GM12878 (cell line): ENCODE measurements at regions not wholly inside any gene's neighbourhood (a gene's known extent, or its start where the extent isn't known, plus 50 kb on each side); places are given as distances from the start of the nearest gene placed in this dataset.

ENCODE experiments used
- ATAC-seq: fragments of 200-7000 bp; cut with Tn5 transposase; 3 replicates; pipeline ENCODE4 v1.9.1; 2020; ENCODE audit warnings: mild to moderate bottlenecking, moderate library complexity
- BruUV-seq: library from RNA; stranded (reverse); fragments of 400-500 nt; replicated peaks from 2 replicates; lab custom pipeline; 2021; lab: Mats Ljungman, UMichigan
- CTCF ChIA-PET: fragments of 300-600 bp; sonication (Branson Sonifier 250); formaldehyde crosslinking; extraction: SDS; loops from one replicate; lab custom pipeline; 2021; ENCODE audit warnings: inconsistent platforms; lab: Yijun Ruan, JAX
- POLR2A ChIA-PET: fragments of 350-600 bp; formaldehyde crosslinking; extraction: SDS; loops from one replicate; lab custom pipeline; 2021; ENCODE audit warnings: inconsistent platforms; lab: Charles Lee
- RAD21 ChIA-PET: fragments of 300-600 bp; sonication (Branson Sonifier 250); formaldehyde crosslinking; loops from one replicate; lab custom pipeline; 2023; ENCODE audit warnings: antibody characterized with exemption; ENCODE audit not compliant: unreplicated experiment; lab: Charles Lee
- SMC1A ChIA-PET: fragments of 300-600 bp; sonication (Branson Sonifier 250); formaldehyde crosslinking; loops from one replicate; lab custom pipeline; 2023; ENCODE audit not compliant: unreplicated experiment, uncharacterized antibody; lab: Charles Lee
- DNase-seq: peaks from one replicate; pipeline ENCODE4 v3.0.0-alpha.2; 2011; ENCODE audit warnings: low read depth, low spot score
- FAIRE-seq: peaks from 3 replicates; lab custom pipeline; 2011; peaks lifted over from hg19 to GRCh38; lab: Jason Lieb, UNC
- H2AFZ ChIP-seq: 2 replicates; pipeline ENCODE4 v1.6.0; 2011; ENCODE audit warnings: low read depth, low read length, control low read depth; ENCODE audit not compliant: control insufficient read depth
- H3K27ac ChIP-seq: 2 replicates; pipeline ENCODE4 v1.5.1; 2011; ENCODE audit warnings: control low read depth; ENCODE audit not compliant: control insufficient read depth, insufficient read depth
- H3K27me3 ChIP-seq, 2 experiments: replicated peaks in 1 of 2; 2 replicates each; pipeline versions ENCODE4 v1.6.0 to v1.6.1; 2011; ENCODE audit warnings: low read length in 1 of 2; ENCODE audit not compliant: control insufficient read depth in 2 of 2, insufficient read depth in 2 of 2
- H3K36me3 ChIP-seq, 2 experiments: 2 replicates each; pipeline ENCODE4 v1.5.1; 2011; ENCODE audit warnings: low read length in 1 of 2; ENCODE audit not compliant: control insufficient read depth in 2 of 2, insufficient read depth in 2 of 2
- H3K4me1 ChIP-seq: 2 replicates; pipeline ENCODE4 v1.6.1; 2011; ENCODE audit warnings: mild to moderate bottlenecking, low read length, moderate library complexity, mixed read lengths; ENCODE audit not compliant: control insufficient read depth, insufficient read depth
- H3K4me2 ChIP-seq: 2 replicates; pipeline ENCODE4 v1.6.0; 2011; ENCODE audit warnings: control low read depth; ENCODE audit not compliant: control insufficient read depth, insufficient read depth
- H3K4me3 ChIP-seq: fragments of 200-600 bp; sonication (generic); 2 replicates; pipeline ENCODE4 v1.5.1; 2016
- H3K79me2 ChIP-seq: 2 replicates; pipeline ENCODE4 v1.6.0; 2011; ENCODE audit warnings: low read length; ENCODE audit not compliant: control insufficient read depth, insufficient read depth
- H3K9ac ChIP-seq: 2 replicates; pipeline ENCODE4 v1.8.0; 2011; ENCODE audit warnings: low read length, control low read depth, mixed read lengths; ENCODE audit not compliant: control insufficient read depth, insufficient read depth
- H3K9me3 ChIP-seq: replicated peaks from 3 replicates; pipeline ENCODE4 v1.5.1; 2011; ENCODE audit warnings: mild to moderate bottlenecking, low read length; ENCODE audit not compliant: control insufficient read depth, insufficient read depth
- H4K20me1 ChIP-seq: 2 replicates; pipeline ENCODE4 v1.6.0; 2011; ENCODE audit not compliant: control insufficient read depth, insufficient read depth
- BCLAF1 ChIP-seq: fragments of 450-650 bp; IDR thresholded peaks from 2 replicates; pipeline ENCODE4 v1.6.1; 2017; ENCODE audit warnings: antibody characterized with exemption, mild to moderate bottlenecking, moderate library complexity
- CHD2 ChIP-seq: IDR thresholded peaks from 2 replicates; pipeline ENCODE4 v1.6.1; 2011; ENCODE audit warnings: low read depth, low read length, improper control_type of control experiment, borderline replicate concordance
- FOXK2 ChIP-seq: fragments of 450-650 bp; IDR thresholded peaks from 2 replicates; pipeline ENCODE4 v1.6.1; 2017; ENCODE audit warnings: mild to moderate bottlenecking, moderate library complexity
- IRF4 ChIP-seq: IDR thresholded peaks from 2 replicates; pipeline ENCODE4 v1.6.1; 2011; ENCODE audit warnings: low read depth, low read length
- IRF5 ChIP-seq: fragments of 450-650 bp; IDR thresholded peaks from 2 replicates; pipeline ENCODE4 v1.6.1; 2017; ENCODE audit warnings: borderline replicate concordance
- MTA2 ChIP-seq: fragments of 450-650 bp; IDR thresholded peaks from 2 replicates; pipeline ENCODE4 v1.6.1; 2016; ENCODE audit warnings: low read depth, mild to moderate bottlenecking, moderate library complexity
- NR2F1 ChIP-seq: fragments of 450-650 bp; conservative IDR thresholded peaks from 2 replicates; pipeline ENCODE4 v1.6.1; 2017; ENCODE audit warnings: mild to moderate bottlenecking
- RAD21 ChIP-seq: IDR thresholded peaks from 2 replicates; pipeline ENCODE4 v1.6.1; 2011; ENCODE audit warnings: mild to moderate bottlenecking, low read depth, low read length, moderate library complexity; ENCODE audit not compliant: insufficient read depth
- RCOR1 ChIP-seq: conservative IDR thresholded peaks from 2 replicates; pipeline ENCODE4 v1.6.1; 2012; ENCODE audit warnings: low read depth, low read length, improper control_type of control experiment
- SMARCA5 ChIP-seq: fragments of 450-650 bp; IDR thresholded peaks from 2 replicates; pipeline ENCODE4 v1.6.1; 2017; ENCODE audit warnings: mild to moderate bottlenecking
- TAF1 ChIP-seq: IDR thresholded peaks from 2 replicates; pipeline ENCODE4 v1.6.1; 2011; ENCODE audit warnings: mild to moderate bottlenecking, low read depth, low read length, borderline replicate concordance
- TCF12 ChIP-seq: IDR thresholded peaks from 2 replicates; pipeline ENCODE4 v1.6.1; 2011; ENCODE audit warnings: low read depth, mild to moderate bottlenecking, low read length
- YY1 ChIP-seq: IDR thresholded peaks from 2 replicates; pipeline ENCODE4 v1.6.1; 2011; ENCODE audit warnings: low read depth, mild to moderate bottlenecking, low read length
- ZBTB40 ChIP-seq: fragments of 450-650 bp; IDR thresholded peaks from 2 replicates; pipeline ENCODE4 v1.6.1; 2016; ENCODE audit warnings: mild to moderate bottlenecking, moderate library complexity, borderline replicate concordance
- ZNF622 ChIP-seq: fragments of 450-650 bp; IDR thresholded peaks from 2 replicates; pipeline ENCODE4 v1.6.1; 2017; ENCODE audit warnings: mild to moderate bottlenecking, inconsistent platforms
- WGBS: methylation state at CpG from one replicate; pipeline ENCODE4 v1.1.6; 2016; ENCODE audit warnings: low lambda C conversion rate; ENCODE audit not compliant: insufficient replicate concordance, insufficient coverage; ENCODE audit errors: missing lambda C conversion rate; 5-methylcytosine and 5-hydroxymethylcytosine counted together
- in situ Hi-C: fragments of 300-500 bp; cut with MboI; formaldehyde crosslinking; loops from 9 replicates; pipeline ENCODE4 v1.14.3; 2018; ENCODE audit warnings: mixed read lengths
- intact Hi-C: fragments of 100-400 bp; cut with micrococcal nuclease; formaldehyde crosslinking; loops from one replicate; pipeline ENCODE4 v1.14.2; 2022; ENCODE audit not compliant: unreplicated experiment

DNA sequence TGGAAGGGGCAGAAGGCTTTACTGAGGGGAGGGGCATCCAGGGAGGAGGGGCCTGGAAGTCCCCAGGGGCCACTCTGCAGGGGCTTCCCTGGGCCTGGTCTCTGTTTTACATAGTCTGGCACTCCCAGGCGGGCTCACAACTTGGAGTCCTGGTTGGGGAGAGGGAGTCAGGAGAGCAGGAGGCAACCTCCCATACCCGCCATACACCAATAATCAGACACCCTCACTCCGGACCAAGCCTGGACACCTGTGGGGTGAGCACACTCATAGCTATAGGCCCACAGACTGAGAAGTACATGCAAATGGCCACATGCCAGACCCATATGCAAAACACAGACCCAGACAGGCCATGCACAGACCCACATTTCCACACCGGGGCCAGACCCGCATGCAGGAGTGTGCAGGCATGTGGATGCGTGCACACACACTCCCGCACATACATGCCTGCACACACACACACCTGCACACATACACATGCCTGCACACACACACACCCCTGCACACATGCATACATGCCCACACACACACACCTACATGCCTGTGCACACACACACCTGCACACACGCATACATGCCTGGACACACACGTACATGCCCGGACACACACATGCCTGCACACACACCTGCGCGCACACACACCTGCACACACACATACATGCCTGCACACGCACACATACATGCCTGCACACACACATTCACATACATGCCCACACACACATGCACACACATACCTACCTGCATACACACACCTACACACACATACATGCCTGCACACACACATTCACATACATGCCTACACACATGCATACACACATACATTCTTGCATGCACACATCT, 89.5 kb upstream of the RUNX3 start:
- intact Hi-C loops, result no loop called here
- ChIA-PET CTCF (interaction anchor here (1.0 to 1.6 kb wide), 5 partner anchors 9 to 55 kb away, joined by 3 to 7 read pairs (median 4); no protein-coding TSS in a partner anchor), SMC1A (interaction anchor here (1.0 to 10.6 kb wide), 8 partner anchors 17 to 92 kb away, joined by 3 to 205 read pairs (median 4); no protein-coding TSS in a partner anchor), POLR2A (interaction anchor here (1.0 to 10.8 kb wide), 4 partner anchors 14 to 58 kb away, joined by 3 to 220 read pairs (median 4); no protein-coding TSS in a partner anchor), RAD21 (interaction anchor here (0.6 to 1.6 kb wide), 10 partner anchors 9 to 85 kb away, joined by 3 to 9 read pairs (median 4); no protein-coding TSS in a partner anchor)
- peak; percentile 96 for FAIRE-seq
- BruUV-seq, result no TSS peak
- peak; percentile 59 for ATAC-seq
- WGBS, result 2% methylated on average over 13 of the region's 13 CpGs
- no peaks in the 10 kb centered on the region for H3K27me3 ChIP-seq
- peak overlapping the region; percentile 70 for H3K27ac ChIP-seq
- in situ Hi-C loops, result loop anchor here (25.0 kb wide), 1 partner anchor 1432 kb away; no protein-coding TSS in a partner anchor
- no peak overlapping the region; the same call in 1 of the 2 replicates for H2AFZ ChIP-seq
- DNase-seq, result no peak
- H3K9me3 ChIP-seq, result no peaks in the 10 kb centered on the region
- peaks cover 22% of the 10 kb centered on the region for H3K79me2 ChIP-seq
- no peaks in the 10 kb centered on the region for H4K20me1 ChIP-seq
- H3K4me2 ChIP-seq, result peak overlapping the region; percentile 24
- peaks cover 67% of the 10 kb centered on the region for H3K4me1 ChIP-seq
- H3K9ac ChIP-seq, result peak overlapping the region; percentile 25
- no peaks in the 10 kb centered on the region for H3K36me3 ChIP-seq
- H3K4me3 ChIP-seq, result no peak overlapping the region
- TF ChIP-seq TCF12 (peak; percentile 79), RCOR1 (0 out of 2 replicates have a peak, but pooled peaks have one; percentile 16), TAF1 (peak; percentile 50; the same call in 1 of the 2 replicates), ZBTB40 (no peak), YY1 (peak; percentile 54; the same call in 1 of the 2 replicates), BCLAF1 (no peak), MTA2 (0 out of 2 replicates have a peak, but pooled peaks have one; percentile 31), CHD2 (peak; percentile 25), SMARCA5 (0 out of 2 replicates have a peak, but pooled peaks have one; percentile 44), ZNF622 (no peak), IRF4 (peak; percentile 56; the same call in 1 of the 2 replicates), NR2F1 (0 out of 2 replicates have a peak, but pooled peaks have one; percentile 17), FOXK2 (no peak), IRF5 (no peak), RAD21 (no peak)
